A549 (cell line): ENCODE measurements at regions not wholly inside any gene's neighbourhood (a gene's known extent, or its start where the extent isn't known, plus 50 kb on each side); places are given as distances from the start of the nearest gene placed in this dataset.
A peak's percentile ranks its signal among the peaks of the same experiment; 100 is the strongest.

Source experiments
- ATAC-seq, 2 experiments: fragments of 200-7000 bp in 1 of 2; fragments of >200 bp in 1 of 2; cut with Nextera tagmentation in 1 of 2; cut with Tn5 transposase in 1 of 2; 3 replicates each; pipeline versions ENCODE4 v1.8.0 to v1.9.1; 2018 to 2020; ENCODE audit warnings: mild to moderate bottlenecking in 1 of 2, moderate library complexity in 1 of 2
- CTCF ChIA-PET: fragments of 300-600 bp; sonication (Branson Sonifier 250); formaldehyde crosslinking; extraction: SDS; loops from one replicate; lab custom pipeline; 2021; ENCODE audit warnings: antibody characterized with exemption, inconsistent platforms; lab: Yijun Ruan, JAX
- POLR2A ChIA-PET: fragments of 350-600 bp; formaldehyde crosslinking; extraction: SDS; loops from one replicate; lab custom pipeline; 2021; ENCODE audit warnings: antibody characterized with exemption, inconsistent platforms; lab: Yijun Ruan, JAX
- DNase-seq, 2 experiments: peaks; one replicate each; pipeline versions ENCODE4 v3.0.0 to v3.0.0-alpha.2; 2011 to 2016; ENCODE audit warnings: low read depth in 1 of 2, low spot score in 1 of 2
- FAIRE-seq: peaks from 2 replicates; lab custom pipeline; 2011; peaks lifted over from hg19 to GRCh38; lab: Jason Lieb, UNC
- H3K27ac ChIP-seq, 2 experiments: fragments of >200 bp; sonication (Bioruptor Twin); formaldehyde crosslinking; 3 replicates each; pipeline ENCODE4 v1.5.1; 2016 to 2017
- H3K4me1 ChIP-seq: fragments of >200 bp; sonication (Bioruptor Twin); formaldehyde crosslinking; 3 replicates; pipeline ENCODE4 v1.6.1; 2016
- H3K4me2 ChIP-seq: fragments of >200 bp; sonication (Bioruptor Twin); formaldehyde crosslinking; 3 replicates; pipeline ENCODE4 v1.6.1; 2016
- H3K4me3 ChIP-seq: fragments of >200 bp; sonication (Bioruptor Twin); formaldehyde crosslinking; 3 replicates; pipeline ENCODE4 v1.5.1; 2016
- H3K9me3 ChIP-seq: fragments of >200 bp; sonication (Bioruptor Twin); formaldehyde crosslinking; 3 replicates; pipeline ENCODE4 v1.6.1; 2016
- CEBPB ChIP-seq, 2 experiments: fragments of >200 bp in 1 of 2; sonication (Bioruptor Twin) in 1 of 2; formaldehyde crosslinking in 1 of 2; IDR thresholded peaks; 2 replicates each; pipeline ENCODE4 v1.6.1; 2012 to 2016
- CHD4 ChIP-seq: fragments of 200-600 bp; sonication (generic); IDR thresholded peaks from 2 replicates; pipeline ENCODE4 v1.6.1; 2016; ENCODE audit warnings: antibody characterized with exemption, mild to moderate bottlenecking, borderline replicate concordance
- CTCF ChIP-seq: fragments of >200 bp; sonication (Bioruptor Twin); formaldehyde crosslinking; IDR thresholded peaks from 3 replicates; pipeline ENCODE4 v1.5.1; 2016
- ESRRA ChIP-seq: fragments of 150-350 bp; IDR thresholded peaks from 2 replicates; pipeline ENCODE4 v1.6.1; 2014; ENCODE audit warnings: mild to moderate bottlenecking, low read length, borderline replicate concordance
- FOSB ChIP-seq: fragments of 250-450 bp; sonication (Bioruptor Pico); IDR thresholded peaks from 2 replicates; pipeline ENCODE4 v1.5.0; 2020; ENCODE audit warnings: mild to moderate bottlenecking, moderate library complexity
- GATA3 ChIP-seq: IDR thresholded peaks from 2 replicates; pipeline ENCODE4 v1.6.1; 2012; ENCODE audit warnings: borderline replicate concordance
- HES2 ChIP-seq: fragments of >200 bp; sonication (Bioruptor Twin); formaldehyde crosslinking; IDR thresholded peaks from 2 replicates; pipeline ENCODE4 v1.6.1; 2016
- HEYL ChIP-seq: fragments of 250-450 bp; sonication (Bioruptor Pico); IDR thresholded peaks from 2 replicates; pipeline ENCODE4 v1.8.0; 2021; ENCODE audit warnings: mild to moderate bottlenecking, moderate library complexity
- HOXB13 ChIP-seq: fragments of 250-450 bp; sonication (Bioruptor Pico); IDR thresholded peaks from 2 replicates; pipeline ENCODE4 v1.5.0; 2020; ENCODE audit warnings: low read depth, mild to moderate bottlenecking, moderate library complexity
- HOXB5 ChIP-seq: fragments of 250-450 bp; sonication (Bioruptor Pico); IDR thresholded peaks from 2 replicates; pipeline ENCODE4 v1.5.0; 2020; ENCODE audit warnings: mild to moderate bottlenecking, moderate library complexity
- JUNB ChIP-seq: fragments of >200 bp; sonication (Bioruptor Twin); formaldehyde crosslinking; IDR thresholded peaks from 2 replicates; pipeline ENCODE4 v1.6.1; 2016
- MAFK ChIP-seq: fragments of 450-650 bp; IDR thresholded peaks from 2 replicates; pipeline ENCODE4 v1.6.1; 2014; ENCODE audit not compliant: partially characterized antibody
- NR3C1 ChIP-seq: fragments of >200 bp; sonication (Bioruptor Twin); formaldehyde crosslinking; IDR thresholded peaks from 3 replicates; pipeline ENCODE4 v1.6.1; 2017
- PBX3 ChIP-seq: IDR thresholded peaks from 2 replicates; pipeline ENCODE4 v1.6.1; 2012
- PHF8 ChIP-seq: fragments of 200-600 bp; sonication (generic); IDR thresholded peaks from 2 replicates; pipeline ENCODE4 v1.6.1; 2016; ENCODE audit warnings: low read depth, mild to moderate bottlenecking, antibody characterized with exemption, moderate library complexity, borderline replicate concordance
- RARB ChIP-seq: fragments of 250-450 bp; sonication (Bioruptor Pico); IDR thresholded peaks from 2 replicates; pipeline ENCODE4 v1.8.0; 2021; ENCODE audit warnings: mild to moderate bottlenecking, moderate library complexity
- RCOR1 ChIP-seq: fragments of 150-350 bp; IDR thresholded peaks from 2 replicates; pipeline ENCODE4 v1.6.1; 2014; ENCODE audit warnings: antibody characterized with exemption, low read length, low read depth
- RFX5 ChIP-seq: fragments of 450-650 bp; IDR thresholded peaks from 2 replicates; pipeline ENCODE4 v1.7.1; 2014; ENCODE audit warnings: antibody characterized with exemption, mild to moderate bottlenecking, moderate library complexity
- ZC3H11A ChIP-seq: fragments of 450-650 bp; IDR thresholded peaks from 2 replicates; pipeline ENCODE4 v1.6.1; 2014; ENCODE audit warnings: antibody characterized with exemption, mild to moderate bottlenecking
- WGBS: methylation state at CpG from one replicate; pipeline ENCODE4 v1.1.6; 2017; ENCODE audit errors: missing lambda C conversion rate; 5-methylcytosine and 5-hydroxymethylcytosine counted together

- TF ChIP-seq PHF8, result no peak
These were observed 440.8 kb upstream of the RGPD4 start (continued) for GRCh38 chr2:107385921-107386320.

- POLR2A ChIA-PET, result no interaction called here
- H3K4me2 ChIP-seq, result no peak overlapping the region
- TF ChIP-seq RARB (CRISPR knock-in tag), result no peak
- TF ChIP-seq RCOR1, result no peak
- TF ChIP-seq HOXB5 (CRISPR knock-in tag), result no peak
- no peak for TF ChIP-seq HES2
- TF ChIP-seq GATA3, result no peak
- no peak for TF ChIP-seq CHD4
- TF ChIP-seq NR3C1, result no peak
- TF ChIP-seq RFX5, result no peak
- no peak for TF ChIP-seq FOSB (CRISPR knock-in tag)
- TF ChIP-seq JUNB, result no peak
- no peak for TF ChIP-seq CTCF
- TF ChIP-seq HEYL (CRISPR knock-in tag), result no peak
- TF ChIP-seq ESRRA, result no peak
- TF ChIP-seq HOXB13, result no peak
These were observed 434.4 kb upstream of the RGPD4 start for GRCh38 chr2:107392241-107392704.

GRCh38 chr2:107393516-107393915 lies 433.2 kb upstream of the RGPD4 start:
- FAIRE-seq (no peak), DNase-seq (no peak)
- CTCF ChIA-PET, result no interaction called here
- Histone ChIP-seq H3K27ac (no peak overlapping the region), H3K9me3 (no peaks in the 10 kb centered on the region), H3K4me2 (no peak overlapping the region), H3K4me3 (no peak overlapping the region)
- TF ChIP-seq JUNB (no peak), FOSB (CRISPR knock-in tag) (no peak), MAFK (no peak), RARB (CRISPR knock-in tag) (no peak), CHD4 (no peak)
- TF ChIP-seq, all 56 proteins: peak for 0
- ATAC-seq, result no peak
- POLR2A ChIA-PET, result no interaction called here
- no peaks in the 10 kb centered on the region for H3K4me1 ChIP-seq

More at GRCh38 chr2:107392241-107392704, 434.4 kb upstream of the RGPD4 start:
- 95% methylated on average over 12 of the region's 32 CpGs for WGBS
- ATAC-seq (no peak), DNase-seq (no peak), FAIRE-seq (no peak)
- no peak overlapping the region for H3K27ac ChIP-seq
- H3K4me3 ChIP-seq, result no peak overlapping the region
- no peaks in the 10 kb centered on the region for H3K4me1 ChIP-seq
- H3K9me3 ChIP-seq, result no peaks in the 10 kb centered on the region
- CTCF ChIA-PET, result no interaction called here

GRCh38 chr2:107398683-107399082 lies 428.0 kb upstream of the RGPD4 start:
- Histone ChIP-seq H3K4me1 (no peaks in the 10 kb centered on the region), H3K4me2 (no peak overlapping the region), H3K9me3 (no peaks in the 10 kb centered on the region), H3K27ac (no peak overlapping the region), H3K4me3 (no peak overlapping the region)
- DNase-seq (no peak), ATAC-seq (no peak), FAIRE-seq (no peak)
- TF ChIP-seq ZC3H11A (no peak), PBX3 (no peak), HOXB13 (no peak), CEBPB (IDR thresholded peaks at IDR 0.05) (no peak), MAFK (peak; percentile 35)
- ChIA-PET POLR2A (no interaction called here), CTCF (no interaction called here)
- 90% methylated on average over 1 of the region's 1 CpG for WGBS
